ENCODE measurements at regions not wholly inside any gene's neighbourhood (a gene's known extent, or its start where the extent isn't known, plus 50 kb on each side); places are given as distances from the start of the nearest gene placed in this dataset.

- no peak overlapping the region for H3K27ac Mint-ChIP-seq (ENCODE audit: unreplicated experiment)
- H3K4me3 ChIP-seq (ENCODE audit: low read depth, low read length) = no peak overlapping the region
These were observed 999.1 kb downstream of the TSN start for GRCh38 chr2:122754561-122754960.

GRCh38 chr2:122755281-122755780 lies 999.9 kb downstream of the TSN start:
- Histone ChIP-seq H3K36me3 (ENCODE audit: control insufficient read depth, insufficient read depth, low read length) (no peaks in the 10 kb centered on the region), H3K4me1 (0 out of 2 replicates have a peak, but pooled peaks cover 4% of the 10 kb centered on the region), H3K9me3 (no peaks in the 10 kb centered on the region), H3K27me3 (replicated peaks; ENCODE audit: control insufficient read depth, insufficient read depth, low read length) (no peaks in the 10 kb centered on the region), H3K4me3 (ENCODE audit: low read depth, low read length) (no peak overlapping the region)
- Mint-ChIP-seq H3K4me1 (ENCODE audit: low read depth, unreplicated experiment) (no peaks in the 10 kb centered on the region), H3K9me3 (ENCODE audit: unreplicated experiment) (peaks cover 6% of the 10 kb centered on the region), H3K27ac (ENCODE audit: unreplicated experiment) (no peak overlapping the region), H3K4me3 (ENCODE audit: unreplicated experiment) (no peak overlapping the region), H3K36me3 (ENCODE audit: insufficient read depth, unreplicated experiment) (no peaks in the 10 kb centered on the region), H3K27me3 (ENCODE audit: insufficient read depth, unreplicated experiment) (no peaks in the 10 kb centered on the region)
- TF ChIP-seq CTCF (IDR thresholded peaks at IDR 0.05; ENCODE audit: insufficient read depth in 1 of 2, low read depth in 1 of 2, low read length in 1 of 2, severe bottlenecking in 1 of 2, unreplicated experiment in 1 of 2) = no peak
- intact Hi-C loops (cut with micrococcal nuclease; ENCODE audit: unreplicated experiment) = no loop called here
- POLR2A ChIA-PET = no interaction called here
- CTCF ChIA-PET = no interaction called here
- no peak for DNase-seq
- BruUV-seq (replicated peaks) = no TSS peak

More at GRCh38 chr2:122754561-122754960, 999.1 kb downstream of the TSN start:
- POLR2A ChIA-PET = no interaction called here
- 0 out of 2 replicates have a peak, but pooled peaks cover 4% of the 10 kb centered on the region for H3K4me1 ChIP-seq
- TF ChIP-seq CTCF (IDR thresholded peaks at IDR 0.05; ENCODE audit: insufficient read depth in 1 of 2, low read depth in 1 of 2, low read length in 1 of 2, severe bottlenecking in 1 of 2, unreplicated experiment in 1 of 2) = no peak
- DNase-seq = no peak
- Mint-ChIP-seq H3K36me3 (ENCODE audit: insufficient read depth, unreplicated experiment) (no peaks in the 10 kb centered on the region), H3K4me1 (ENCODE audit: low read depth, unreplicated experiment) (no peaks in the 10 kb centered on the region), H3K4me3 (ENCODE audit: unreplicated experiment) (no peak overlapping the region), H3K27me3 (ENCODE audit: insufficient read depth, unreplicated experiment) (no peaks in the 10 kb centered on the region), H3K9me3 (ENCODE audit: unreplicated experiment) (peaks cover 6% of the 10 kb centered on the region)
- CTCF ChIA-PET = no interaction called here
- no peaks in the 10 kb centered on the region for H3K36me3 ChIP-seq (ENCODE audit: control insufficient read depth, insufficient read depth, low read length)
- BruUV-seq (replicated peaks) = no TSS peak
- no peaks in the 10 kb centered on the region for H3K9me3 ChIP-seq
- H3K27me3 ChIP-seq (replicated peaks; ENCODE audit: control insufficient read depth, insufficient read depth, low read length) = no peaks in the 10 kb centered on the region
- intact Hi-C loops (cut with micrococcal nuclease; ENCODE audit: unreplicated experiment) = no loop called here

- Histone ChIP-seq H3K9me3 (no peaks in the 10 kb centered on the region), H3K4me1 (0 out of 2 replicates have a peak, but pooled peaks cover 4% of the 10 kb centered on the region), H3K27me3 (replicated peaks; ENCODE audit: control insufficient read depth, insufficient read depth, low read length) (no peaks in the 10 kb centered on the region), H3K36me3 (ENCODE audit: control insufficient read depth, insufficient read depth, low read length) (no peaks in the 10 kb centered on the region), H3K4me3 (ENCODE audit: low read depth, low read length) (no peak overlapping the region)
- POLR2A ChIA-PET = no interaction called here
- Mint-ChIP-seq H3K4me3 (ENCODE audit: unreplicated experiment) (no peak overlapping the region), H3K9me3 (ENCODE audit: unreplicated experiment) (no peaks in the 10 kb centered on the region), H3K36me3 (ENCODE audit: insufficient read depth, unreplicated experiment) (no peaks in the 10 kb centered on the region), H3K4me1 (ENCODE audit: low read depth, unreplicated experiment) (no peaks in the 10 kb centered on the region), H3K27ac (ENCODE audit: unreplicated experiment) (no peak overlapping the region), H3K27me3 (ENCODE audit: insufficient read depth, unreplicated experiment) (no peaks in the 10 kb centered on the region)
- no peak for DNase-seq
- BruUV-seq (replicated peaks) = no TSS peak
- TF ChIP-seq CTCF (IDR thresholded peaks at IDR 0.05; ENCODE audit: insufficient read depth in 1 of 2, low read depth in 1 of 2, low read length in 1 of 2, severe bottlenecking in 1 of 2, unreplicated experiment in 1 of 2) = no peak
- intact Hi-C loops (cut with micrococcal nuclease; ENCODE audit: unreplicated experiment) = no loop called here
- CTCF ChIA-PET = no interaction called here
These were observed 1003.5 kb downstream of the TSN start for GRCh38 chr2:122758967-122759366.
